ELF-1 (cell line): ENCODE measurements at regions not wholly inside any gene's neighbourhood (a gene's known extent, or its start where the extent isn't known, plus 50 kb on each side); places are given as distances from the start of the nearest gene placed in this dataset.
"Not testable (repeated sequence)": the region's sequence is repeated elsewhere in the genome, so short reads cannot be mapped to it uniquely, and the experiment has no call there.

ENCODE experiments used
- DNase-seq: peaks from one replicate; pipeline ENCODE4 v3.0.0-alpha.2; 2016; ENCODE audit warnings: low read depth, low spot score

DNA sequence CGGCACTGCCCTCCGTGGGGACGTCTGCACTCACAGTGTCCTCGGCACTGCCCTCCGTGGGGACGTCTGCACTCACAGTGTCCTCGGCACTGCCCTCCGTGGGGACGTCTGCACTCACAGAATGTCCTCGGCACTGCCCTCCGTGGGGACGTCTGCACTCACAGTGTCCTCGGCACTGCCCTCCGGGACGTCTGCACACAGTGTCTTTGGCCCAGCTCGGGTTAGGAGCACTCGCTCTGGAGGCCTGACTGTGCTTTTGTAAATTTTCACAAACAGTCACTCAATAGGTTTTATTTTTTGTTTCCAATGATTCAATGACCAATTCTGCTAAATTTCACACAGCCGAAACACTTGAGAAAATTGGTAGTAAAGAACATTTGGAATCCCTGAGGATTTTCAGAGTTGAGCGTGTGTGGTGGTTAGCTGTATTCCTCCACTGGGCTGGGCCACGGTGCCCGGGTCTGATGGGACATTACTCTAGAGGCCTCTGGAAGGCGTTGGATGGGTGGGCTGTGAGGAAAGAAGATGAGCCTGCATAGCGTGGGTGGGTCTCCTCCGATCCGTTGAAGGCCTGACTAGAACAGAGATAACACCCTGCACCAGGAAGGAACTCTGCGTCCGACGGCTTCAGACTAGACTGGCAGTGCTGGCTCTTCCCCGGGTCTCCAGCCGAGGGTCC, 134.8 kb downstream of the RTP5 start:
- no peak for DNase-seq

DNA sequence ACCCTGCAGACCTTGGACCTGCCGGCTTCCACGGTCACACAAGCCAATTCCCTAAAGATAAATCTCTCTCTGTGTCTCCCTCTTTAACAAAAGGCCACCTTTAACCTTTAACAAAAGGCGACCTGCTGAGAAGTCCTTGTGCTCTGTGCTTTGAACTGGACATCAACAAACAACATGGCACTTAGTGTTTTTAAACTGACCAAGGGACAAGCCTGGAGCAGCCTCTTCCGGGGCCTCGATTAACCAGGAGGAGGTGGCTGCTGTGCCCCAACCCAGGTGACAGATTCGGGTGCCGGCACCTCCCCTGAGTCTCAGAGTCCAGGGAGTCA, 135.3 kb downstream of the RTP5 start:
- DNase-seq, result no peak

DNA sequence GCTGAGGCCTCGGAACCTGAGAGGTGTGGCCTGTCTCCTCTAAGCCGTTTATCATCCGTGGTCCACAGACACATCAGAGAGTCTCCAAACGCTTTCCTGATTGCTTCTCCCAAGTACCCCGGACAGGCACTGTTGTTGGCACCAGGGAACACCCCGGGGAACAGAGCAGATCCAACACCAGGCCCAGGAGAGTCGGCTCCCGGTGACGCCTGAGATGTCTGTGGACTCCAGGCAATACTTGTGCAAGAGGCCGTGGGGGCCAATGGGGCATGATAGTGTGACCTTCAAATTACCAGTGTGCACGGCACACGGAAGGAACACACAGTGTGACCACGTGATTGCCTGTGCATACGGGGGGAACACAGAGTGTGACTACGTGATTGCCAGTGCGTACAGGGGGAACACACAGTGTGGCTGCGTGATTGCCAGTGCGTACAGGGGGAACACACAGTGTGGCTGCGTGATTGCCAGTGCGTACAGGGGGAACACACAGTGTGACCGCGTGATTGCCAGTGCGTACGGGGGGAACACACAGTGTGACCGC, 136.6 kb downstream of the RTP5 start:
- DNase-seq, result not testable (repeated sequence)

DNA sequence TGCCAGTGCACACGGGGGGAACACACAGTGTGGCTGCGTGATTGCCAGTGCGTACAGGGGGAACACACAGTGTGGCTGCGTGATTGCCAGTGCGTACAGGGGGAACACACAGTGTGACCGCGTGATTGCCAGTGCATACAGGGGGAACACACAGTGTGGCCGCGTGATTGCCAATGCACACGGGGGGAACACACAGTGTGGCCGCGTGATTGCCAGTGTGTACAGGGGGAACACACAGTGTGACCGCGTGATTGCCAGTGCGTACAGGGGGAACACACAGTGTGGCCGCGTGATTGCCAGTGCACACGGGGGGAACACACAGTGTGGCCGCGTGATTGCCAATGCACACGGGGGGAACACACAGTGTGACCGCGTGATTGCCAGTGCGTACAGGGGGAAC, 139.4 kb downstream of the RTP5 start:
- not testable (repeated sequence) for DNase-seq

DNA sequence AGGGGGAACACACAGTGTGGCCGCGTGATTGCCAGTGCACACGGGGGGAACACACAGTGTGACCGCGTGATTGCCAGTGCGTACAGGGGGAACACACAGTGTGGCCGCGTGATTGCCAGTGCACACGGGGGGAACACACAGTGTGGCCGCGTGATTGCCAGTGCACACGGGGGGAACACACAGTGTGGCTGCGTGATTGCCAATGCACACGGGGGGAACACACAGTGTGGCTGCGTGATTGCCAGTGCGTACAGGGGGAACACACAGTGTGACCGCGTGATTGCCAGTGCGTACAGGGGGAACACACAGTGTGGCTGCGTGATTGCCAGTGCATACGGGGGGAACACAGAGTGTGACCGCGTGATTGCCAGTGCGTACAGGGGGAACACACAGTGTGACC, 140.3 kb downstream of the RTP5 start:
- not testable (repeated sequence) for DNase-seq

DNA sequence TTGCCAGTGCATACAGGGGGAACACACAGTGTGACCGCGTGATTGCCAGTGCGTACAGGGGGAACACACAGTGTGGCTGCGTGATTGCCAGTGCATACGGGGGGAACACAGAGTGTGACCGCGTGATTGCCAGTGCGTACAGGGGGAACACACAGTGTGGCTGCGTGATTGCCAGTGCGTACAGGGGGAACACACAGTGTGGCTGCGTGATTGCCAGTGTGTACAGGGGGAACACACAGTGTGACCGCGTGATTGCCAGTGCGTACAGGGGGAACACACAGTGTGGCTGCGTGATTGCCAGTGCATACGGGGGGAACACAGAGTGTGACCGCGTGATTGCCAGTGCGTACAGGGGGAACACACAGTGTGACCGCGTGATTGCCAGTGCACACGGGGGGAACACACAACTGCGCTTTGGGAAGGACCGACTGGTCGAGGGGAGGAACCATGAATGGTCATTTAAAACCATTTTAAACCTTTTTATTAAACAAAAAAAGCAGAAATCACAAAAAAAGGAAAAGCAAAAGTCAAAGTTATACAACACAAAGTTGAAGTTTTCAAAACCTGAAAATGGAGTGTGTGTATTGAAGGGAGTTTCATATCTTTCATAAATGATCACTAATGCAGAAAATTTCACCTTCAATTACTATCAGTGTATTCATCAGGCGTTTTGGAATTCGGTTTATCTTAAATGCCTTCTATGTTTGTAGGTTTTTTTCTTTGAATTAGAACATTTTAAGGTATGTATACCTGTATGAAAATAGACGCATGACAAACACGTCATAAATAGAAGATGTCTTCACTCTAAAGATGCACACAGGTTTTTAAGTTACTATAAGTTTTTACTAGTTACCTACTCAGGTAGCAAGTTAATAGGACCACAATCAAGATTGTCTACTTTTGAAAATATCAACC, 141.0 kb downstream of the RTP5 start:
- DNase-seq, result not testable (repeated sequence)

DNA sequence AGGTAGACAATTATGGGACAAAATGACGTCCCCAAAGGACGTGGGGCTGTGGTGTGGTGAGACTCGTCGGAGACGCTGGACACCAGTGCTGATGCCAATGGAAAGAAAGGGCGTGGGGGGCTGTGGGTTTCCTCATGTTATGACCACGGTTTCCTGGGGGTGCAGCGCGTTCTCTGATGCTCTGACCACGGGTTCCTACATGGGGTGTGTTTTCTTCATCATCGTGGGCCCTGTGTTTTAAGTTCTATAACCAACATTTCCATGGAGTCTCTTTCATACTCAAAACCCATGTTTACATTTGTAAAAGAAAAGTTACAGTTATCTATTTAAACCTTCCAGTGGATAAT, 141.6 kb downstream of the RTP5 start:
- no peak for DNase-seq

DNA sequence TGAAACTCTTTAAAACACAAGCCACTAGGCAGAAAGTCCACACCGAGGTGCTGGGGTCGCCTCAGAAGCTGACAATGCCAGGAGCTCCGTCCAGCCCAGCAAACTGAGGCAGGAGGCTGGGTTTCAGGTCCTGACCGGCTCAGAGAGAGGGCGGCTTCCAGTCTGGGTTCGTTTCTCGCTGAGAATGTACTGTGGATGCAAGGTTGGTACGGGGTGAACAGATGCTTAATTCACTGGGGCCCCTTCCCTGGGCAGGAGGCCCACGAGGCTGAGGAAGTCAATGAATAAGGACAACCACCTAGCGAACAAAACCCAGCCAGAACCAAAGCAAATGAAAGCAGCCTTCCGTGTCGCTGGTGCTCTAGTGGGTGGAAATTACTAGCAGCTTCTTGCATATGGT, 142.0 kb downstream of the RTP5 start:
- DNase-seq, result no peak

DNA sequence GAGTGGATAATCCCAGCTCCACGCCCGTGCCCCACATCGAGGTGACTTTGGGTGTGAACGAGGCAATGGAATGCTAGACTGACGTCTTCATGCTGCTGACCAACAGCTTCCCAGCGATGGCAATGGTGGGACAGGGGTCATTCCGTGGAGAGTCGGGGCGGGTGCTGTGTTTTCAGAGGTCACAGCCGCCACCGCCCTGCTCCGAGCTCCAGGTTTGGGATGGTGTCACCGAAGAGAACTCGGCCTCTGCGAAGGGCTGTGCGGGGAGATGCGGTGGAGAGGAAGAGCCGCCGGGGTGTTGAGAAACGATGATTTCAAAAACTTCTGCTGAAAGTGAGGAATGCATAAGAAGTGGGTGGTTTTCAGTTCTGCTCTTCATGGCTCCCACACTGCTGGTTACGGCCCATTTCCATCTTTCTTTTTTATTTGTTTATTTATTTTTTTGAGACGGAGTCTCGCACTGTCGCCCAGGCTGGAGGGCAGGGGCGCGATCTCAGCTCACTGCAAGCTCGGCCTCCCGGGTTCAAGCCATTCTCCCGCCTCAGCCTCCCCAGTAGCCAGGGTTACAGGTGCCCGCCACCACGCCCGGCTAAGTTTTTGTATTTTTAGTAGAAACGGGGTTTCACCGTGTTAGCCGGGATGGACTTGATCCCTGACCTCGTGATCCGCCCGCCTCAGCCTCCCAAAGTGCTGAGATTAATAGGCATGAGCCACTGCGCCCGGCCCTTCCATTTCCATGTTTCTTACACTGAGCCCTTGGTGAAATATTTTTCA, 142.6 kb downstream of the RTP5 start:
- no peak for DNase-seq

DNA sequence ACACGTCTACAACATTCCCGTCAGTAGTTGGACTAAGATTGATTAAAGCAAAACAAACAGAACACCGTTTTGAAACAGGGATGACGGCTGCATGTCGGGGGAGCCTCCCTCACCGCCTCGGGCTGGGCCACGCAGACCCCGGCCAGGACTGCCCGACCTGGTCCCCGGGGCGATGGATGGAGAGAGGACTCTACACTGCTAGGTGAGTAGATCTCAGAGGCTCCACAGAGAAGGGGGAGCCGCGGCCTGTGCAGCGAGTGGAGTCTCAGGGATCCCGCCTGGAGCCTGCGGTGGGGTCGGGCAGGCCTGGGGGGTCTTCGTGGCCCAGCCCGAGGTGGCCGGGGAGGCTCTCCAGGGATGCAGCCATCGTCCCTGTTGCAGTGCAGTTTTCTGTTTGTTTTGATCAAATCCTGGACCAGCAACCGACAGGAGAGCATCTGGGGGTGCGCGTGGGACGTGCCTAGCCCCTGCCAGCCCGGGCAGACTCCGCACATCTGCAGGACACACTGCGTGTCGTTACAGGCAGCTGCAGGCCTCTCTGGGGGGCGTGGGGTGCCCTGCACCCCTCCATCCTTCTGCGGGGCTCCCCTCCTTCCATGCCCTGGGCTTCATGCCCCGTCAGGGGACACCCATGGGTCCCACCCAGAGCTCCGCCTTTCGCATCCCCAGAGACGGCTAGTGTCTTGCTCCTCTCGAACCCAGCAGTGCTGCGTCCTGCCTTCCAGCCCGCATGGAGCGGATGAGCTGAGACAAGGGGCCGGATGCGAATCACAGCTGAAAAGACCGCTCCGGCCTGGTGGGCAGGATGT, 143.6 kb downstream of the RTP5 start:
- DNase-seq, result no peak

DNA sequence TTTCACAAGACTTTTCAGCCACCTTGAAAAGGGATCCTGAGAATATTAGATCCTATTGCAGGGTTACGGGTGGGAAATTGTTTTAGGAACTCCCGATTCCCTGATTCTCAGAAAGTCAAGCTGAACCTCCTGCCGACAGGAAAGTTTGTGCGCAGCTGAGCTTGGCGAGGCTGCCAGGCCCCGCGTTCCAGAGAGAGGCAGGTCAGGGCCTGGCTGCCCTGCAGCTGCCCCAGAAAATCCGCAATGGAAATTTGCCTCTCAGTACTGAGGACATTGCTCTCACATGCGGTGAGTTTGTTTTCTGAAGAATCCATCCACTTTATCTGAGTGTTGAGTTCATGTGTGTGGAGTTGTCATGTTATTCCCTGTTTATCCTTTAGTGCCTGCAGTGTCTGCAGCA, 144.2 kb downstream of the RTP5 start:
- DNase-seq, result no peak

DNA sequence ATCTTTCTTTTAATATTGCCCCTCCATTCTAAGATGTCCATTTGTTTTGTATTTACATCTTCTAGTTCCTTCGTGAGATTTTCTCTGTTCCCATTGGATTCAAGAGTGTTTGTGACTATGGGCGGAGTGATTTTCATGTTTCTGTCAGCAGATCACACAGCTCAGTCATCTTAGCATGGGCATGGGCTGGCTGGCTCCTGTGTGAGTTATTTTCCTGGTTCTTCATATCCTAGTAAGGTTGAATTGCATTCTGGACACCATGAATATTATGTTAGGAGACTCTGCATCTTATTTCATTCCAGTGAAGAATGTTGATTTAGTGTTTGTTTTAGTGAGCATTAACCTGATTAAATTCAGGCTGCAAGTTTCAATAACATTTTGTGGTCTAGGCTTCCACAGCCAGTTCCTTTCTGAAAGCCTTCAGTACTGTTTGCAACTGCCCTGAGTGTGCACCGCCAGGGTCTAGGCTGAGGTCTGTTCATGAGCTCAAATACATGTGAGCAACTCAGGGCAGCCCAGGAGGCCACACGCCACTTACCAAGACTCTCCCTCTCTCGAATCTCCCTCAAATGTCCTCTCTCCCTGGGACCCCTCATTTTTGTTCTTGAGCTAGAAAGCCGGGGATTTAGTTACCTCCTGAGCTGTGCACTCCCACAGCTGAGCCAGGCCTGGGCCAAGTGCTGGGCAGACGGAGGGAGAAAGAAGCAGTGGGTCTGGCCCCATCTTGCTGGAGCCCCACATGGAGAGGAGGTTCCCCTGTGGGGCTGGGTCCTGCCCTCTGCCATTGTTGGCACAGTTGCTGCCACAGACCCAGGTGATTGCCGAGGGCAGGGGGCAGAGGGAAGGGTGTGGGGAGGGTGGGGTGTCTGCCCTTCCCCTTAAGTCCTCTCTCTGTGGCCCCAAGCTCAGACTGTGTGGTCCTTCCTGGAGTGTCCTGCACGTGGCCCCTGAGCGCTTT, 145.9 kb downstream of the RTP5 start:
- DNase-seq, result no peak

DNA sequence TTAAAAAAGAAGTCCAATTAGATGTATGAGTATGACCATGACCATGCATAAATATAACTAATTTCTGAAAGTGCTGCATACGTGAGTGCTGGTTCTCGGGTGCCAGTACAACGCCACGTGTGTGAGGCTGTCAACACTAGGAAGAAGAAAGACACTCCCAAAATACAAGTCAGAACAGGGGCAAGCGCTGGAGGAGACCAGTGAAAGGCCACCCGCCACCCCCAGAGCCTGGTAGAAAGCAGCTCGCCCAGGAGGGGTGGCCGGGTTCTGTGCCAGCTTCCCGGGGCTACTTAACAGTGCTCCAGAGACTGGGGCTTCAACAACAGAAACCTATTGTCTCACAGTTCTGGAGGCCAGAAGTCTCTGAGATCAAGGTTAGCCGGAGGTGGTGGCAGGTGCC, 147.6 kb downstream of the RTP5 start:
- no peak for DNase-seq

DNA sequence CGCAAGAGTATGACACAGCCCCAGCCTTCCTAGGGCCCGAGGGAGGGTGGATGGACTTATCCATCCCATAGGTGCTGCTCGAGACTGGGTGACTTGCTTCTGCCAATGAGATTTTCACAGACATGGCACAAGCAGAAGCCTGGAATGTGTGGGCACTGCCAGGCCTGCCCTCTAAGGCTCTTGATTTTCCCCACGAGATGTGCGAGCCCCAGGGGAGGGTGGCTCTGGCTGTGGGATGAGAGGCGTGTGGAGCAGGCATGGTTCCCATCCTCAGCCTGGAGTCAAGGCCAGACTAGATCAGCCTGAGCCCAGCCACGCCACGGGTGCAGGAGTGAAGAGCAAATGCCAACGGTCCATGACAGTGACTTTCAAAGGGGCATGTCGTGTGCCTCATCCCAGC, 148.9 kb downstream of the RTP5 start:
- not testable (repeated sequence) for DNase-seq

DNA sequence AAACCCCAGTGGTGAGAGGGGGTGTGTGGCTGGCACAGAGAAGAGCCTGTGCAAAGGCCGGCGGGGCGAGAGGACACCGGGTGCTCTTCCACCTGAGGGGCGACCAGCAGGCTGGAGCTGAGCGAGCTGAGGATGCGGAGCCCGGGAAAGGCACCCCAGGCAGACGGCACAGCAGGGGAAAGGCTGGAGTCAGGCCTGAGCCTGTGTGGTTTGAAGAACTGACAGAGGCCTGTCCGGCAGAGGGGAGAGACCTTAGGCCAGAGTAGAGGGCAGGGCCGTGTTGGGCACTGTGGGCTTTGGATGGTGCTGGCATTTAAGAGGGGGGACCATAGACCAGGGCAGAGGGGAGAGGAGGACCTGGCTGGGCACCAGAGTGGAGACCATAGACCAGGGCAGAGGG, 149.8 kb downstream of the RTP5 start:
- DNase-seq, result no peak

DNA sequence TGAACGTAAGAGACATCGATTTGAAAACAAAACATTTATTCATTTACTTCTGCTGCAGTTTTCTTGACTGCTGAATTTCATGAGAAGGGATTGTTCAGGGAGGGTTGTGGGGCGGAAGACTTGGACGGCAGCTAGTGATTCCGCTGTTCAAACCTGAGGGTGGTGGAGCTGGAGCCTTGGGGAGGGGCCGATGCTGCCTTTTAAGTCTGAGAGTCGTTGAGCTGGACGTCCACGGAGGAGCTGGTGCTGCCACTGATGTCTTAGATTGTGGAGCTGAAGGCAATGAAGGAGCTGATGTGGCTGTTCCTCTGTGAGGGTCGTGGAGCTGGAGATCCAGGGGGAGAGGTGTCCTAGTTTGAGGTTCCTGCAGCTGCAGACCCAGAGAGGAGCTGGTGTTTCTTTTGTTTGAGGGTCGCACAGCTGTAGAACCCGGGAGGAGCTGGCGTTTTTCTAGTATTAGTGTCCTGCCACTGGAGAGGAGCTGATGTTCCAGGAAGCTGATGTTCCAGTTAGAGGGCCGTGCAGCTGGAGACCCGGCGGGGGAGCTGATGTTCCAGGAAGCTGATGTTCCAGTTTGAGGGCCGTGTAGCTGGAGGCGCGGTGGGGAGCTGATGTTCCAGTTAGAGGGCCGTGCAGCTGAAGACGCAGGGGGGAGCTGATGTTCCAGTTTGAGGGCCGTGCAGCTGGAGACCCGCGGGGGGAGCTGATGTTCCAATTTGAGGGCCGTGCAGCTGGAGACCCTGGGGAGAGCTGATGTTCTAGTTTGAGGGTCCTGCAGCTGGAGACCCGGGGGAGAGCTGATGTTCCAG, 150.9 kb downstream of the RTP5 start:
- peak; percentile 75 for DNase-seq

DNA sequence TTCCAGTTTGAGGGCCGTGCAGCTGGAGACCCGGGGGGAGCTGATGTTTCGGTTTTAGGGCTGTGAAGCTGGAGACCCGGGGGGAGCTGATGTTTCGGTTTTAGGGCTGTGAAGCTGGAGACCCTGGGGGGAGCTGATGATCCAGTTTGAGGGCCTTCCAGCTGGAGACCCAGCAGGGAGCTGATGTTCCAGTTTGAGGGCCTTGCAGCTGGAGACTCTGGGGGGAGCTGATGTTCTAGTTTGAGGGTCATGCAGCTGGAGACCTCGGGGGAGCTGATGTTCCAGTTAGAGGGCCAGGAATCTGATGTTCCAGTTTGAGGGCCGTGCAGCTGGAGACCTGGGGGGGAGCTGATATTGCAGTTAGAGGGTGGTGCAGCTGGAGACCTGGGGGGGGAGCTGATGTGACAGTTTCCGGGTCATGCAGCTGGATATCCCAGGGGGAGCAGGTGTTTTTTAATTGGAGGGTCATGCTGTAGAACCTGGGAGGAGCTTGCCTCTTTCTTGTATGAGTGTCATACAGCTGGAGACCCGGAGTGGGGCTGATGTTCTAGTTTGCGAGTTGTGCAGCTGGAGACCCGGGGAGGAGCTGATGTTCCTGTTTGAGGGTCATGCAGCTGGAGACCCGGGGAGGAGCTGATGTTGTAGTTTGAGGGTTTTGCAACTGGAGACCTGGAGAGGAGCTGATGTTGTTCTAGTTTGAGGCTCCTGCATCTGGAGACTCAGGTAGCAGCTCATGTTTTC, 153.2 kb downstream of the RTP5 start:
- DNase-seq, result no peak

DNA sequence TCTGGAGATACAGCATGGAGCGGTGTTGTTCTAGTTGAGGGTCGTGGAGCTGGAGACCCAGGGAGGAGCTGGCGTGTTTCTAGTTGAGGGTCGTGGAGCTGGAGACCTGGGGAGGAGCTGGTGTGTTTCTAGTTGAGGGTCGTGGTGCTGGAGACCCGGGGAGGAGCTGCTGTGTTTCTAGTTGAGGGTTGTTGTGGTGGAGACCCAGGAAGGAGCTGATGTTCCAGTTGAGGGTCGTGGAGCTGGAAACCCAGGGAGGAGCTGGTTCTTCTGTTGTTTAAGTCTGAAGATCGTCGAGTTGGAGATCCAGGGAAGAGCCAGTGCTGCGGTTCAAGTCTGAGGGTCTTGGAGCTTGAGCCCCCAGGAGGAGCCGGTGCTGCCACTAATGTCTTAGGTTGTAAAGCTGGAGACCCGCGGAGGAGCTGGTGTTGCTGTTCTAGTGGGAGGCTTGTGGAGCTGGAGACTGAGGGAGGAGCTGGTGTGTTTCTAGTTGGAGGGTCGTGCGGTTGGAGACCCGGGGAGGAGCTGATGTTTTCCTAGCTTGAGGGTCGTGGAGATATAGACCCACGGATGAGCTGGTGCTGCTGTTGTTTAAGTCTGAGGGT, 155.3 kb downstream of the RTP5 start:
- no peak for DNase-seq
